ENCODE measurements at regions not wholly inside any gene's neighbourhood (a gene's known extent, or its start where the extent isn't known, plus 50 kb on each side); places are given as distances from the start of the nearest gene placed in this dataset.

GRCh38 chr9:108367188-108367587, 488.6 kb downstream of the ACTL7B start:
- no peaks in the 10 kb centered on the region for H4K20me1 ChIP-seq (ENCODE audit: insufficient read depth, low read length, poor library complexity, severe bottlenecking)
- TF ChIP-seq EZH2phosphoT487 (IDR thresholded peaks at IDR 0.05; ENCODE audit: borderline replicate concordance) (no peak), CTCF (conservative IDR thresholded peaks at IDR 0.05; ENCODE audit: low read length) (no peak)
- no peak overlapping the region for H3K4me3 ChIP-seq (ENCODE audit: low read length, poor library complexity, severe bottlenecking)
- no peaks in the 10 kb centered on the region for H3F3A ChIP-seq (ENCODE audit: low read depth)
- H3K27me3 ChIP-seq (ENCODE audit: insufficient read depth, low read length, poor library complexity, severe bottlenecking) = no peaks in the 10 kb centered on the region
- no peaks in the 10 kb centered on the region for H3K36me3 ChIP-seq (ENCODE audit: insufficient read depth, low read length)
- H3K9ac ChIP-seq (ENCODE audit: low read depth, low read length, poor library complexity, severe bottlenecking) = no peak overlapping the region
- no peak overlapping the region for H3K4me2 ChIP-seq (ENCODE audit: low read depth, low read length, poor library complexity, severe bottlenecking)
- no peaks in the 10 kb centered on the region for H3K79me2 ChIP-seq (ENCODE audit: insufficient read depth, low read length)
- H2AFZ ChIP-seq (ENCODE audit: low read length) = no peak overlapping the region
- no peaks in the 10 kb centered on the region for H3K4me1 ChIP-seq (ENCODE audit: insufficient read depth, low read length, poor library complexity, severe bottlenecking)
- H3K9me3 ChIP-seq (ENCODE audit: insufficient read depth, low read depth, low read length) = no peaks in the 10 kb centered on the region
- no peaks in the 10 kb centered on the region for H3K9me2 ChIP-seq (replicated peaks; ENCODE audit: low read depth, low read length)

- Histone ChIP-seq H3K9me3 (ENCODE audit: insufficient read depth, low read depth, low read length) (no peaks in the 10 kb centered on the region), H4K20me1 (ENCODE audit: insufficient read depth, low read length, poor library complexity, severe bottlenecking) (no peaks in the 10 kb centered on the region), H3K4me1 (ENCODE audit: insufficient read depth, low read length, poor library complexity, severe bottlenecking) (no peaks in the 10 kb centered on the region), H3K79me2 (ENCODE audit: insufficient read depth, low read length) (no peaks in the 10 kb centered on the region), H3K4me3 (ENCODE audit: low read length, poor library complexity, severe bottlenecking) (no peak overlapping the region), H3K27me3 (ENCODE audit: insufficient read depth, low read length, poor library complexity, severe bottlenecking) (no peaks in the 10 kb centered on the region), H3K9me2 (replicated peaks; ENCODE audit: low read depth, low read length) (no peaks in the 10 kb centered on the region), H3K9ac (ENCODE audit: low read depth, low read length, poor library complexity, severe bottlenecking) (no peak overlapping the region), H3F3A (ENCODE audit: low read depth) (no peaks in the 10 kb centered on the region), H2AFZ (ENCODE audit: low read length) (no peak overlapping the region), H3K36me3 (ENCODE audit: insufficient read depth, low read length) (no peaks in the 10 kb centered on the region), H3K4me2 (ENCODE audit: low read depth, low read length, poor library complexity, severe bottlenecking) (no peak overlapping the region)
- no peak for TF ChIP-seq EZH2phosphoT487 (IDR thresholded peaks at IDR 0.05; ENCODE audit: borderline replicate concordance)
- TF ChIP-seq CTCF (conservative IDR thresholded peaks at IDR 0.05; ENCODE audit: low read length) = no peak
These were observed 492.5 kb downstream of the ACTL7B start for GRCh38 chr9:108363311-108363710.

- Histone ChIP-seq H4K20me1 (ENCODE audit: insufficient read depth, low read length, poor library complexity, severe bottlenecking) (no peaks in the 10 kb centered on the region), H3K4me2 (ENCODE audit: low read depth, low read length, poor library complexity, severe bottlenecking) (no peak overlapping the region), H3K79me2 (ENCODE audit: insufficient read depth, low read length) (no peaks in the 10 kb centered on the region), H2AFZ (ENCODE audit: low read length) (no peak overlapping the region), H3K9ac (ENCODE audit: low read depth, low read length, poor library complexity, severe bottlenecking) (no peak overlapping the region), H3K9me2 (replicated peaks; ENCODE audit: low read depth, low read length) (no peaks in the 10 kb centered on the region), H3K4me1 (ENCODE audit: insufficient read depth, low read length, poor library complexity, severe bottlenecking) (no peaks in the 10 kb centered on the region), H3K27me3 (ENCODE audit: insufficient read depth, low read length, poor library complexity, severe bottlenecking) (no peaks in the 10 kb centered on the region), H3K9me3 (ENCODE audit: insufficient read depth, low read depth, low read length) (no peaks in the 10 kb centered on the region), H3K36me3 (ENCODE audit: insufficient read depth, low read length) (no peaks in the 10 kb centered on the region), H3F3A (ENCODE audit: low read depth) (no peaks in the 10 kb centered on the region), H3K4me3 (ENCODE audit: low read length, poor library complexity, severe bottlenecking) (no peak overlapping the region)
- TF ChIP-seq CTCF (conservative IDR thresholded peaks at IDR 0.05; ENCODE audit: low read length) (no peak), EZH2phosphoT487 (IDR thresholded peaks at IDR 0.05; ENCODE audit: borderline replicate concordance) (no peak)
These were observed 495.5 kb downstream of the ACTL7B start for GRCh38 chr9:108360304-108360703.

All from Loucy (cell line).